CD4-positive, alpha-beta T cell treated with Interleukin-15 for 1 hour (primary cell): ENCODE measurements at regions not wholly inside any gene's neighbourhood (a gene's known extent, or its start where the extent isn't known, plus 50 kb on each side); places are given as distances from the start of the nearest gene placed in this dataset.
A peak's percentile ranks its signal among the peaks of the same experiment; 100 is the strongest.

Experiments
- DNase-seq: peaks from one replicate; pipeline ENCODE4 v3.0.0-alpha.2; 2020

DNA sequence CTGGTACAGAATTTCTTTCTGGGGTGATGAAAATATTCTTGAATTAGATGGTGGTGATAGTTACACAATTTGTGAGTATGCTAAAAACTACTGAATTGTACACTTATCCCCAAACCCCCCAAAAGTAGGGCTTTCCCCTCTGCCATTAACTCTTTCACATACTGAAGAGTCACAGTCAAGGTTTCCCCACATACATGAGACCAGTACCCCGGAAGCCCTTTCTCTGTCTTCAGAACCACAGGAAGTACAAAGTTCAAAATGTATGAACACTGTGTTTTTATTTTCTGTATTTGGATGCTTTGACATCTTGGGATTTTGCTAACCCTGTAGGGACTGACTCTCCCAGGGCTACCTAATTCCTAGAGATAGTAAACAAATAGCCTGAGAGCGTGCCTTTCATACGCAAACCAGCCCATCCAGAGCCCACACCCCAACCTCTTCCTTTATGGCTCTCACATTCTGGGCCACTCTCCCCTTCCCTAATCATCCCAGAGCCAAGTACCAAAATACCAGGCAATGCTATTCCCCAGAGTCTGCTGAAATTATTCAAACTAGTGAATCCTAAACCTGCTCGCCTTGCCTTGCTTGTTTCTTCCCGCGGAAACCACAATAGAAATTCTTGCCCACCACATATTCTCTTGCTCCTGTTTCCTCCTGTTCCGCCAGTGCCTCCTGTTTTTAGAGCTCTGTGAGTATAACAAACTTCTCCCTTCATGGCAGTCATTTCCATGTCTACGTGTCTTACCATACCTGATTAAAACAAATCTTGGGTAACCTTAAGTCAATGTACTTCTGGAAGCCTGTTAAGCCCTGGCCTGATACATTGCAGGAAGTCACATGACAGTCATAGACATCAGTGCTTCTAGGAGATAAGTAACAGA, 524.8 kb downstream of the FUT8 start:
- no peak for DNase-seq

DNA sequence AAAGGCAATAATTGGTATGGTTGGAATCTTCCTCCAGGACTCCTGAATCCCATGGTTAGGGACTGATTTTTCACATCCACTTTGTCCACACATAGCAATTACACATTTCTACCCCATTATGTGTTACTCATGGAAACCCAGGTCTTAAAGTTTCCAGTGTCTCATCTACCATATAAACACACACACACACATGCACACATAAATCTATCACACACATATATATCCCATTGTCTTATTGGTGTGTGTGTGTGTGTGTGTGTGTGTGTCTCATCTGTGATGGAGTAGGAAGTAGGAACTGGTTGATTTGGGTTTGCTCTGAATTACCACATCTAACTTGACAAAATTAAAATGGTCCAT, 525.4 kb downstream of the FUT8 start:
- DNase-seq: no peak

DNA sequence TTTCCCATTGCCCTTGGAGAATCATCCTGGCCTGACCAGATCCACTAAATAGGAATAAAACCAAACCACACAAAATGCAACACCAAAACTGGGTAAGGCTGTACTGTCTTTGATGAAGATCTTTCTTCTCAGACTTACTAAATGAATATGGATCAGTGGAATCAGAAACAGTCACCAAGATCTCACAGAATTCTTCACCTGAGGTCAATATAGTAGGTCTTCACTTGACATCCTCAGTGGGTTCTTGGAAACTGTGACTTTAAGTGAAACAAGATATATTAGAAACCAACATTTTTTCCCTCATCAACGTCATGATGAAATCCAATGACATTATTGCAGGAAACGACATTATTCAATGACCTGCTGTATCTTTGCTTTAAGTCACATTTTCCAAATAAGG, 526.2 kb downstream of the FUT8 start:
- no peak for DNase-seq

DNA sequence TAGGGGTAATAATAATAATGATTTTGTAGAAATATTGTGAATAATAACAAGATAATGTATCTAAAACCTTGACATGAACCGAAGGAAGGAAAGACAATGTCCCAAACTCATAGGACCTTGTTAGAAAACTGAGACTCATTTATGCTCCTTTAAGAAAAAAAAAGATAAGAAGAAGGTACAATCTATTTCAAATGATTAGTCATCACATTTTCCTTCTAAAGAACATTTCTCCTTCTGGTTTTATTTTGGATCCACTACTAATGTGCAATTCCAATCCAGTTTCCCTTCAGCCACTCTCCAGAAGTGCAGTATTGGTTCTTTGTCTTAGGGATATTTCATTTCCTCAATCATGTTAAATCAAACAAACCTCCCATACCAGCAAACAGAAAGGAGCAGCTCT, 526.7 kb downstream of the FUT8 start:
- DNase-seq: no peak

DNA sequence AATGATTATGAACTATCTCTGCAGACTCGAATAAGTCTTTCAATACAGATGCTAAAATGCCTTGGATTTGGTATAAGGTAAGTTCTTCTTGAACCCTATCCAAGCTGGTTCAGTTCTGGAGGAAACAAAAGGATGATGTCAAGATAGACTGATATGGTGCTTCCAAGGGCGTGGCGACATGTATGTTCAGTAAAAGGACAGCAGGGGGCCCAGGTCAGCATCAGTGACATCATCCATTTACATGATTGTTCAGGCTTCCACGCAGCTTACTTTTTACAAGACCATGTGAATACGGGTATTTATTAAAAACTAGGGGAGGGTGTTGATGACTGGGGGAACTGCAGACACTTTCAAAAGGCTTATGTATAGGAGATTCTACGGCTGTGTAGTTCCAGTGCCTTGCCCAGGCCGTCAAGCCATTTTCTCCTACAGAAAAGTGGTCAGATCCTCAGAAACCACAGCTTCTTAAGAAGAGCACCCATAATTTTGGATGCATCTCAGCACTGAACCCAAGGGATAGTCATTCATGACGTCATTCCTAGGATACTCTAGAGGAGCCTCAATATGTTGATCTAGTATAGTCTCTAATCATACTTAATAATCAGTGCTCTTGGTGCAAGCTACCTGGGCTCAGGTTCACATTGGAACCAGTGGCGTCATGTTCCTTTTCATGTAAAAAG, 527.7 kb downstream of the FUT8 start:
- no peak for DNase-seq

DNA sequence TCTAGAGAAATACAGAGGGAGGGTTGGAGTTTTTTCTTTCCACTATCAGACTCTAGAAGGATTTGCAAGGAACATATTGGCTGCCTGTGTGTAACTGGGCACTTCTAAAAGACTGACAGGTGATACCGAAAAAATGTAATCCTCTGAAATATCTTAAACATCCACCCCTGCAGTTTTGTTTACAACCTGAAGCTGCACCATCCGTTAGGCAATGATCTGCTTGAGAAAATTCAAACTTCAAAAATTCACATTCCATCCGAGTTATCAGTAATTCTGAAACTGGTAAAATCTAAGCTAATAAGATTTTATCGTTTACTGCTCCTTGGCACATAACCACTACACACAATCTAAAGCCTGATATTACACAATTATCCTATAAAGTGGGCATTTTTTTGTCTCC, 528.6 kb downstream of the FUT8 start:
- DNase-seq: no peak

DNA sequence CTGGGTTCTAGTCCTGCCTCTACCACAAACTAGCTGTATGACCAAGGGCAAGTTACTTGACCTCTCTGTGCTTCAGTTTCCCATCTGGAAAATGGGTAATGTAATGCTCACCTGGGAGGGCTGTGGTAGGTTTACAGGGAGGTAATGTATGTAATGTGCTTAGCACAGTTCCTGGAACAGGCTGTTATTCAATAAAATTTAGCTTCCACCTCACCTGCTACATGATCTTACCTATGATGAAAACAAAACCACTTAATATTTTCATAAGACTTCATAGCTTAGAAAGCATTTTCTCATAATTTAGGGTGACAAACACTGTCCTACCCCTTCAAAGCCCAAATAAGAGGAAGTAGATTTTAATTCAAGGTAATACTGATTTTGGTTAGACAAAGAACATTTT, 530.6 kb downstream of the FUT8 start:
- DNase-seq: no peak

DNA sequence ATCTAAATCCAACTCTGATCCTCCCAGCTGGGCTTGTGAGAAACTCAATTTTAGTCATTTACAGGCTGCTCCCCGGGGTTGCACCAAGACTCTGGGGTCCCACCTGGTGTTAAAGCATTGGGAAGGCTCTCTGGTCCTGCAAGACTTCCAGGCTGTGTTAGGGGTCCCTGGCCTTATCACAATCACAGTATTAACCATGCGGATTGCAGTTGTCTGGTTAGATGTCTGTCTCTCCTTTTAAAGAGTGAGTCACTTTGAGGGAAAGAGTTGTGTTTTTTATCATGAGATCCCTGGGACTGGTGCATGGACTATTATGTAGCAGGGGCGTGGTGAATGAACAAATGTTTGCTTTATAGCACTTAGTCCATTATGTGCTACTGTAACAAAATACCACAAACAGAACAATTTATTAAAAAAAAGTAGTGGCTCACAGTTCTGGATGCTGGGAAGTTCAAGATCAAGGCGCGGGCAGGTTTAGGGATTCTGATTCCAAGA, 531.4 kb downstream of the FUT8 start:
- DNase-seq: no peak

DNA sequence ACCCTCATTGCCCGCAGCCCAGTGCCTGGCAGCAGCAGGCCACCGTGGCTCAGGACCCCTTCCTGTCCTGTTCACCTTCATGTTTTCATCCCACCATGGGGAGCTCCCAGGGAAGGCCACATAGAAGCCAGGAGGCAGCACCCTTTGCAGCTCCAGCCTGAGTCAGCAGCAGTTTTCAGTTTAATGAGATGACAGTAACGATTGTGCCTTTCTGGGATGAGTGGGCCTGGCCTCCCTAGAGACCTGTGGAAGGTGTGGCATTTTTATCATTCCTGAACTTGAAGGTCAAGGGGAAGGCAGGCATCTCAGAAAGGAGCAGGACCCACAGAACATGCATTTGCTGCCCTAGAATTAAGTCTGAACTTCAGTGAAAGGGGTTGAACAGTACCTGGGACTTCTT, 532.8 kb downstream of the FUT8 start:
- no peak for DNase-seq

DNA sequence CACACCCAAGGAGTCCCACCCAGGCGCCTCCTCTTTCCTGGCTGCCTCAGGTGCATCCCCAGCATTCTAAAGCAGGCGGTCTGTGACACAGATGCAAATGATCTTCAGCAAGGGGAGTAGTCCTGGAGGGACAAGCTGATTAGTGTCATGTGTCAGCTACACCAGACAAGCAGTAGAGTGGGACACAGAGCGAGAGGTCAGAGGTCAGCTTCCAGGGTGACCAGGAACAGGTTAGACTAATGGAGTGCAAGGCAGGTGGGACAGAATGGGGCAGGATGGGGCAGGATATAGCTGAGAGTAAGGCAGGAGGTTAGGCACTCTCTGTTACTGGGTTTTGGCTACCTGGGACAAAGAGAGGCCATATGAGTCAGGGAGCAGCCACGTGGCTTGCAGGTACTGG, 534.0 kb downstream of the FUT8 start:
- no peak for DNase-seq

DNA sequence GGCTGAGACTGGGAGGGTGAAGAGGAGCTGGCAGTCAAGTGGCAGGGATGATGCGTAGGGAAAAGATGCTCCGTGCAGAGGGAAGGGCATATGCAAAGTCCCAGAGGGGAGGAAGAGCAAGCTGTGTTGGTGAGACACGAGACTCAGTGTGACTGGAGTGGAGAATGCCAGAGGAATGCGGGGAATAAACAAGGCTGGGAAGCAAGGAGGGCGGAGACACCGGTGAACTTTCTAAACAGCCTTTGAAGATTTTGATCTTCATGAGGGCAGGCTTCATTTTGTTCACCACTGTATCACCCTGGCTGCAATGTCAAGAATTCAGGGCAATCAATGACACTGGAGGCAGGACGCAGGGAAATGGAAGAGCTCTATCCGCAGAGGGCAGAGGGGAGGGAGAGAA, 535.8 kb downstream of the FUT8 start:
- no peak for DNase-seq

DNA sequence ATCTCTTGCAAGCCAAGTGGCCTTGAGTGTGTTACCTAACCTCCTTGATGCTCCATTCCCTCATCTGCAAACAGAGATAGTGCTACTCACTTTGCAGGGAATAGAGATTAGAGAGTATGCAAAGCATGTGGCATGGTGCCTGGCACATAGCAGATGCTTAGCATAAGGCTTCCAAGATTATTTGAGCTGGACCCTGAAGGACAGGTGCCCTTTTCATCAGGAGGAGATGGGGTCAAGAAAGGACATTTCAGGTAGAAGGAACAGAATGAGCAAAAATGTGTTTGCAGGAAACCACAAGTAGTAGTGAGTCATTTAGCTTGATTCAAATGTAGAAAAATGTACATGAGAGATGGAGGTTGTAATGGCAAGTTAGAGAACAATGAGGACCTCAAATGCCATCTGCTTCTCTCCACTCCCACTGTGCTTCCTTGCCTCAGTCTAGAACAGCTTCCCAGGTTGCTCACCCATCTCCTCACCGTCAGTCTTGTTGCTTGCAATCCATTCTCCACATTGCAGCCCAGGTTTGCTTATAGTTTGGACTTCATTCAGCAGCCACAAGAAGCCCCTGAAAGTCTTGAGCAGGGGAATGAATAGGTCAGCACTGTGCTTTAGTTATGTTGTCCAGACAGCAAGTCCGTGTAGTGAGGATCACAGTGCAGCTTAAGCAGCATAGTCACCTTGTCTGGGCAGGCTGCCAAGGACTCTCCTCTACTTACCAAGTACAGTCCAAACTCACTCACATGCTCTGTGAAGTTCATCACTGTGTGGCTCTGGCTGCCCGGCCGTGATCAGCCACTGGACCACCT, 536.3 kb upstream of the CCDC196 start:
- DNase-seq: no peak

DNA sequence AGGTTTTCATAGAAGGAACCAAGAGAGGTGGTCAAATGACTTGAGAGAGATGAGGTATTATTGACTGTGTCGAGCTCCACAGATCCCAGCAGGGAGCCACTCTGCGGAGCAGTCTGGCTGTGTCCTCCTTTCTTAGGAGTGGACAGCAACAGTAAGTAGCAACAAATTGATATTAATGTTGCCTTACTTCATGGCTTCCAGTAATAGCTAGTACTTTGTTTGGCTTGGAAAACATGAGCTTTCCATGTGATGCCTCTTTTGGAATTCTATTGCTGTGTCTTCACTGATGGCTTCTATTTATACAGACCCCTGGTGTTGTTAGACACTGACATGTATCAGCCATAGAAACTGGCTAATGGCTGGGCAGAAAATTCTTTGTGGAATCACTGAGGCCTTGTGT, 531.2 kb upstream of the CCDC196 start:
- no peak for DNase-seq

DNA sequence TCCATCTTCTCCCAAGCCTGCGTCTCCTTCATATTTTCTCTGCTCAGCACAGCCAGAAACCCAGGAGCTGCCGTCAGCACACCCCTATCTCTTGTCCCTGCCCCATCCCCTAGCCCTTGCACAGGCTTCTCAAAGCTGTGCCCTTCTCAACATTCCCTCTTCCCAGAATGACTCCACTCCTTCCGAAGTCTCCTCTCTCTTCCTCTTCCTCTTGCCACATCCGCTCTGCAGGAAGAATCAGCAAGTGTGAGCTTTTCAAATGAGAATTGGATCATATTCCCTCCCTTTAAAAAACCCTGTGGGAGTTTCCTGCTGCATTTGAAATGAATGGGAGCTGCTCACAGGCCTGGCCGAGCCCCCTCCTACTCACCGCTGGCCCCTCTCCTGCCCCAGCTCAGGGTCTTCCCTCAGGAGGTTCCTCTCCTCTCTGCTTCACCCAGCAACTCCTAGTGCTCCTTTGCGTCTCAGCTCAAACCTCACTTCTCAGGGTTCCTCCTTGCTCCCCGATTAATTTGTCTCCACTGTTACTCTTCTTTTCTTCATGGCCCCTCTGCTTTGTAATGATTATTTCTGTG, 528.5 kb upstream of the CCDC196 start:
- DNase-seq: no peak

DNA sequence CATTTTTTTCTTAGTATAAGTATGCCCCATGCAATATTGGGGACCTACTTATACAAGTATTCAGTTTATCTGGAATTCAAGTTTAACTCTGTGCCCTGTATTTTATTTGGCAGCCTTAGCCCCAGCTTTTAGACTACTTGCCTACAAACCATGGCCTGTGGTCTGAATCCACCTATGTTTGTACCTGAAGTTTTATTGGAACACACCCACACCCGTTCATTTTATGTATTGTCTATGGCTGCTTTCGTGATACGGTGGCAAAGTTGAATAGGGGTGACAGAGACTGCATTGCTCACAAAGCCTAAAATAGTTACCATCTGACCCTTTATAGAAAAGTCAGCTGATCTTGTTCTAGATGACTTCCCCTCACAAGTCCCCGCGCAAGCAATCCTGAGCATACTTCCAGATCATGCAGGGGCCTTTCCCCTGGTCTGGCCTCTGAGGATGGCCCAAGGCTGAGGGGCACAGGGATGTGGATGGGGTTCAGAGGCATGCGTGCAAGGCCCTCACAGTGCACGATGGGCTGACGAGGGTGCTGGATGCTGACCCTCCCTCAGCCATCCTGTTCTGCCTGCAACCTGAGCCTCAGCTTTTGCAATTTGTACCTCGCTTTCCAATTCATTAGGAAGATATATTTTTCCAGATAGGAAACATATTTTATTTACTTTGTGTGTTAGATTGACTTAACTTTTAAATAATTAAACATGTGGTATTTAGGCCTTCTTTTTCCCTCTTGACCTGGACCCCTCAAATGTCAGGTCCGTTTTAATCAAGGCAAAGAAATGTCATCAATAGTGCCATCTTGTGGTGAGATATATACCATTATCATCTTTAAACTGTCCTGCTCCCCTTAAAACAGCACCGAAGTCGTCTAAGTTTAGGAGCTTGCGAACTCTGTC, 527.3 kb upstream of the CCDC196 start:
- DNase-seq: no peak

DNA sequence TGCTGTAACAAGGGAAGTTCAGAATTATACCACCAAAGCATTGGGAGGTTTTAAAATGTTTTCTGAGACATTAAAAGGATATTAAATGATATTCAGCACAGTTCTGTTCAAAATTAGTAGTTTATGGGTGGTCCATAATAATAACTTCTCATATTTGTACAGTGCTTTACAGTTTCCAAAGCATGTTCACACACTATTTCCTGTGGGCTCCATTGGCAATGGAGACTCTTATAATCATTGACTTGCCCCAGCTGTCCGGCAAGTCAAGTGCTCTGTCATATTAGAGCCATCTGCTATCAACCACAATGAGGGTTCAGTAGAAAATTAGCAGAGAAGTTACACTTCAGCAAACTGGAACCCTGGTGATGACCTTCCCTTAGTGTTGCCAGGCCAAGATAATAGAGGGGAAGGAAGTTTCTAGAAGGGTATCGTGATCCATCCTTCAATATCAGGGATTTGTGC, 526.6 kb upstream of the CCDC196 start:
- DNase-seq: no peak

DNA sequence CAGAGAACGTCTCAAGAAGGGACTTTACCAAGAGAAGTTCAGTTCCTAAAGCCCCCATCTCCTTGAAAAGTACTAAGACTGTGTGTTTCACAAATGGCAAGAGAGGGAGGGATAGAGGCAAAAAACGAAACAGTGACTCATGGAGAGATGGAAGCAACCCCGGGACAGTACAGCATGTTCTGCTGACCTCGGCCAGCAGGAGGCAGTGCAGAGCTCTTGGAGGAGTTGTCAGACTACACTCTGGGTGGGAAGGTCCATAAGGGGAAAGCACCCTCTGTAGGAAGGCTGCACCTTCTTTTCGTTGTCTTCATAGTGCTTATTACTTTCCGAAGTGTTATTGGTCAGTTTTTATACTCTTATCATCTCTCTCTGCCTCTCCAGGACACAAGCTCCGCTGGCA, 525.2 kb upstream of the CCDC196 start:
- DNase-seq: peak; percentile 54

DNA sequence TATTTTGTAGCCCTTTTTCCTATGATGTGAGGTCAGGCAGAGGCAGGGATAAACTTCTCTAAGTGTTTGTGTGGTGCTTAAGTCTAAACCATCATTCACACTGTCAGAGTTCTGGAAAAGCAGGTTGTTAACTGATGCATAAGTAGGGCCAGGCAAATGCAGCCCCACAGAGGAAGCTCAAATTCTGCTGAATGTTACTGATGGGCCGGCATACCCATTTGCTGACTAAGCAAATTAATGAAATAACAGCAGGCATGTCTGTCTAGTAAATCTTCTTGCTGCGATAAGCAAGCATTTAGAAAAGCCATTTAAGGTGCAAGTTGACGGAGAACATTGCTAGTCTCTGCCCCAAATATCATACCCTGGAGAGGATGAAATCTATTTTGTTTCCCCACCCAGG, 523.2 kb upstream of the CCDC196 start:
- DNase-seq: no peak

DNA sequence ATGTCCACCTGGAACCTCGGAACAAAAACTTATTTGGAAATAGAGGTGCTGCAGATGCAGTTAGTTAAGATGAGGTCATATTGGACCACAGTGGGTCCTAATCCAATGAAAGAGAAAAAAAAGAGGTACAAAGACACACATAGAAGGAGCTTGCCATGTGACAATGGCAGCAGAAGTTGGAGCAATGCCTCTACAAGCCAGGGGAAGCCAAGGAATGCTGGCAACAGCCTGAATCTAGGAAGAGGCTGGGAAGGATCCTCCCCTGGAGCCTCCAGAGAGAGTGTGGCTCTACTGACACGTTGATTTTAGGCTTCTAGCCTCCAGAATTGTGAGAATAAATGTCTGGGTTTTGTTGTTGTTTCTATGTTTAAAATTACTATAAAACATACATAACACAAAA, 521.8 kb upstream of the CCDC196 start:
- no peak for DNase-seq

DNA sequence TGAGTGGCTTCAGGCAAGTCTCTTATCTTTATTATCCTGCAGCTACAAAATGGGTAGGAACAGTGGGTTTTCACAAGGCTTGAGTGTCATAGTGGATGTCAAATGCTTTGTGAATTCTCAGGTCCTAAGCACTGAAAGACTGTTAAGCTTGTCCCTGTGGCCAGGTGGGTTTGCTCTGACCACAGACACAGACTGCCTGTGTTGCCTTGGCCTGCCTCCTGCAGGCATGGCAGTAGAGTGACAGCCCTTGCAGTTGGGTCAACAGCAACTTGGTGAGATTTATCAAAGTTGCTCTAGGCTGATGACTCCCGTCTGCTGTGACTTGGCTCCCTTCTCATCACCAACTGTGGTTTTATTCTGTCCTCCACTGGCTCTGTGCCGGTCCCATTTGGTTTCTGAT, 520.0 kb upstream of the CCDC196 start:
- no peak for DNase-seq

DNA sequence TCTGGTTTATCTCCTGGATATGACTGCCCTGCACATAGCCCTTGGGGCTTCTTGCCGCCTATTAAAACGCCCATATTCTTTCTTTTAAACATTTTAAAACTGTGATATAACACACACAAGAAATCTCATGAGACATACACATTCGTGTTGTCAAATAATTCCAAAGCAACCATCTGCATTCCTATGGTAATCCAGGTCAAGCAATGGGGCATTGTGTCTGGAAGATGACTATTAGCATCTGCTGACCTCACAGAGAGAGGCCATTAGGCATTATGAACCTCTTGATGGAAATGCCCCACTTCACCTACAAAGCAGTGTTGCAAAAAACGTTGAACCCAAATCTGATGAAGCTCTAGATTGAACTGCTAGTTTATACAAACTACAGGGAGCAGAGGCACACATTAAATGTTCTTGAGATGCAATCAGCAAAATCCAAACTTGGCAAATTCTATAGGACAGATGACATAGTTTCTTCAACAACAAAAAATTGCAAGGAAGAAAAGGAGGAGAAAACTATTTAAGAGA, 513.8 kb upstream of the CCDC196 start:
- DNase-seq: no peak

DNA sequence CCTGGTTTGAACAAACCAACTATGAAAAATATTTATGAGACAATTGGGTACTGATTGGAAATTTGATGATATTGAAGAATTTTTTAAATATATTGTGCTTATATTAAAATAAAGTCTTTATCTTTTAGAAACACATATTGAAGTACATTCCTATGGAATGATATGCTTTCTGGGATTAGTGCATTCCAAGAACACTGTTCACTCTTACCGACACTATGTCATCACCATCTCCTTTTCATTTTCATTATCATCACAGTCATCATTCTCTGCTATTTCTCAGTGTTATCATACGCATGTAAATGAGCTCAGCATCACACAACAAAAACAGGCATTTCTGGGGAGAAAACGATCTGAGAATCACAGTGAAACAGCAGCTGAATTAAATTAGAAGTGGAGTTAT, 513.3 kb upstream of the CCDC196 start:
- DNase-seq: no peak
